Esophagus muscularis mucosa (tissue), 3 donors: ENCODE measurements at regions not wholly inside any gene's neighbourhood (a gene's known extent, or its start where the extent isn't known, plus 50 kb on each side); places are given as distances from the start of the nearest gene placed in this dataset.

Experiments used
- POLR2A ChIP-seq: fragments of 450-650 bp; IDR thresholded peaks from one replicate; pipeline ENCODE4 v1.6.1; 2017; ENCODE audit warnings: antibody characterized with exemption, moderate library complexity, mild to moderate bottlenecking, low read depth
- TF ChIP-seq, protein P1 (sequence below), 3 experiments: fragments of 200-600 bp in 2 of 3; fragments of 450-650 bp in 1 of 3; sonication (generic) in 2 of 3; IDR thresholded peaks; one replicate each; pipeline ENCODE4 v1.5.1; 2017 to 2019; ENCODE audit warnings: antibody characterized with exemption in 3 of 3, mild to moderate bottlenecking in 2 of 3, moderate library complexity in 1 of 3

DNA sequence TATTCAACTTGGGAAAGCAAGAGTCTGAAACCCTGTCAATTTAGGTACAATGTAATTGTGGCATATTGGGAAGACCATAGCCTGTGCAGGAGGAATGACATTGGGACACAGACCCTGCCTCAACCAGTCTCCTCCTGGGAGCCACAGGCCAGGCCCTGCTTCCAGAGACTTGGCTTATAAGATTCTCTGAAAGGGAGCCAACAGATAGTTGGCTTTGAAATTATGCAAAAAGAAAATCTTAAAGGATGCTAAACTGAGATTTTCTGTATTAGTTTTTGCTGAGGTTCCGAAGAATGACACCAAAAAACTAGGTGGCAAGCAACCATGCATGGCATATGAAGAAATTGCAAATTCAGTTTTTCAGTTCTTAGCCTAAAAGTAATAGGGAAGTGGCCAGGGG, 76.4 kb upstream of the CYRIA start:
- TF ChIP-seq, protein P1, sequence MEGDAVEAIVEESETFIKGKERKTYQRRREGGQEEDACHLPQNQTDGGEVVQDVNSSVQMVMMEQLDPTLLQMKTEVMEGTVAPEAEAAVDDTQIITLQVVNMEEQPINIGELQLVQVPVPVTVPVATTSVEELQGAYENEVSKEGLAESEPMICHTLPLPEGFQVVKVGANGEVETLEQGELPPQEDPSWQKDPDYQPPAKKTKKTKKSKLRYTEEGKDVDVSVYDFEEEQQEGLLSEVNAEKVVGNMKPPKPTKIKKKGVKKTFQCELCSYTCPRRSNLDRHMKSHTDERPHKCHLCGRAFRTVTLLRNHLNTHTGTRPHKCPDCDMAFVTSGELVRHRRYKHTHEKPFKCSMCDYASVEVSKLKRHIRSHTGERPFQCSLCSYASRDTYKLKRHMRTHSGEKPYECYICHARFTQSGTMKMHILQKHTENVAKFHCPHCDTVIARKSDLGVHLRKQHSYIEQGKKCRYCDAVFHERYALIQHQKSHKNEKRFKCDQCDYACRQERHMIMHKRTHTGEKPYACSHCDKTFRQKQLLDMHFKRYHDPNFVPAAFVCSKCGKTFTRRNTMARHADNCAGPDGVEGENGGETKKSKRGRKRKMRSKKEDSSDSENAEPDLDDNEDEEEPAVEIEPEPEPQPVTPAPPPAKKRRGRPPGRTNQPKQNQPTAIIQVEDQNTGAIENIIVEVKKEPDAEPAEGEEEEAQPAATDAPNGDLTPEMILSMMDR (IDR thresholded peaks at IDR 0.05), result no peak
- TF ChIP-seq POLR2A, result no peak
